ENCODE measurements at regions not wholly inside any gene's neighbourhood (a gene's known extent, or its start where the extent isn't known, plus 50 kb on each side); places are given as distances from the start of the nearest gene placed in this dataset.

DNA sequence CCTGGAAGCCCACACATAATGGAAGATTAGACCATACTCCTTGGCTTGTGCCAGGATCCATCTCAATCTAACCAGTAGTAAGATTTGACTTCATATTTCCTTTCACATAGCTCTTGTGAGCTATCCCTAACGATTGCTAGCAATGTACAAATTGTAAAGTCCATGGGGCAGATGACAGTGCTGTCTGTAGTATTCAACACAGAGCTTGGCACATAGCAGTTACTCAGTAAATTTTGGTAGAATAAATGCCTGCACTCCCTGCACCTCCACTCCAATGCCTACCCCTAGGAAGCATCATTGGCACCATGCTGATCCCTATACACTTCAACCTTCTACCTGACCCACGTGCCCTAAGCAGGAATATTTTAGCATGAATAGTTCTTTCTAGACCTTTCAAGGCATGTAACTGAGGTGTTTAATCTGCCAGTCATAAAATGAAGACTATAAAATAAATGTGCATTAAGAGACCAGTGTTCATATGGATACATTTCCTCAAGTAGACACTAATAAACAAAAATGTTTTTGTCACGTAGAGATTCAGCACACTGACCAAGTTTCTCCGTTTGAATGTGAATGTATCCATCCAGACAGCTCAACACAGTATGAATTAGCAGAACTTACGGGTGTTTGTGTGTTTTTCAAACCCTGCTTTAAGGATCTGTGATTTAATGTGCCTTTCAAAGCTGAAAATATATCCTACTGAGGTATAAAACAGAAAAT lies 98.8 kb downstream of the BMP4 start:
- no peaks in the 10 kb centered on the region for H4K20me1 ChIP-seq (ENCODE audit: insufficient read depth, low read length)
- H3K36me3 Mint-ChIP-seq = no peaks in the 10 kb centered on the region
- no peaks in the 10 kb centered on the region for H3K9me3 ChIP-seq (replicated peaks in 1 of 2; ENCODE audit: control insufficient read depth in 1 of 2, insufficient read depth in 1 of 2, low read length in 2 of 2)
- H3K4me3 ChIP-seq (replicated peaks in 1 of 3; ENCODE audit: low read depth in 2 of 3, low read length in 3 of 3) = no peak overlapping the region
- no peak overlapping the region for H2AFZ ChIP-seq (ENCODE audit: insufficient read depth, low read depth, low read length, poor library complexity, severe bottlenecking)
- H3K27me3 ChIP-seq (ENCODE audit: control insufficient read depth in 2 of 2, insufficient read depth in 2 of 2, low read length in 2 of 2) = no peaks in the 10 kb centered on the region
- intact Hi-C loops (cut with micrococcal nuclease) = no loop called here
- peaks cover 0 to 3% (median 0%) of the 10 kb centered on the region in 3 donors for H3K27me3 Mint-ChIP-seq (ENCODE audit: low read depth in 3 of 3)
- no peak overlapping the region for H3K27ac Mint-ChIP-seq
- H3K4me3 Mint-ChIP-seq = no peak overlapping the region
- no peaks in the 10 kb centered on the region for H3K36me3 ChIP-seq (replicated peaks in 1 of 2; ENCODE audit: control insufficient read depth in 1 of 2, insufficient read depth in 2 of 2, low read length in 2 of 2)
- no CpG with 5 or more reads among the region's 5 CpGs for WGBS (ENCODE audit: insufficient coverage)
- H3K4me1 ChIP-seq (ENCODE audit: control insufficient read depth in 1 of 2, insufficient read depth in 2 of 2, low read length in 2 of 2) = no peaks in the 10 kb centered on the region
- no peak for DNase-seq
- no peak overlapping the region for H3K9ac ChIP-seq (ENCODE audit: insufficient read depth, low read length, poor library complexity, severe bottlenecking)
- TF ChIP-seq, protein P1, sequence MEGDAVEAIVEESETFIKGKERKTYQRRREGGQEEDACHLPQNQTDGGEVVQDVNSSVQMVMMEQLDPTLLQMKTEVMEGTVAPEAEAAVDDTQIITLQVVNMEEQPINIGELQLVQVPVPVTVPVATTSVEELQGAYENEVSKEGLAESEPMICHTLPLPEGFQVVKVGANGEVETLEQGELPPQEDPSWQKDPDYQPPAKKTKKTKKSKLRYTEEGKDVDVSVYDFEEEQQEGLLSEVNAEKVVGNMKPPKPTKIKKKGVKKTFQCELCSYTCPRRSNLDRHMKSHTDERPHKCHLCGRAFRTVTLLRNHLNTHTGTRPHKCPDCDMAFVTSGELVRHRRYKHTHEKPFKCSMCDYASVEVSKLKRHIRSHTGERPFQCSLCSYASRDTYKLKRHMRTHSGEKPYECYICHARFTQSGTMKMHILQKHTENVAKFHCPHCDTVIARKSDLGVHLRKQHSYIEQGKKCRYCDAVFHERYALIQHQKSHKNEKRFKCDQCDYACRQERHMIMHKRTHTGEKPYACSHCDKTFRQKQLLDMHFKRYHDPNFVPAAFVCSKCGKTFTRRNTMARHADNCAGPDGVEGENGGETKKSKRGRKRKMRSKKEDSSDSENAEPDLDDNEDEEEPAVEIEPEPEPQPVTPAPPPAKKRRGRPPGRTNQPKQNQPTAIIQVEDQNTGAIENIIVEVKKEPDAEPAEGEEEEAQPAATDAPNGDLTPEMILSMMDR (IDR thresholded peaks at IDR 0.05) = no peak
- H3K27ac ChIP-seq (ENCODE audit: low read depth in 1 of 2, low read length in 2 of 2) = no peak overlapping the region
- peaks cover 0 to 3% (median 2%) of the 10 kb centered on the region in 7 donors for H3K9me3 Mint-ChIP-seq
- H3K79me2 ChIP-seq (ENCODE audit: insufficient read depth, low read length) = no peaks in the 10 kb centered on the region
- no peak overlapping the region for H3K4me2 ChIP-seq (replicated peaks; ENCODE audit: extremely low read depth, low read length, poor library complexity, severe bottlenecking)
- H3K4me1 Mint-ChIP-seq = no peaks in the 10 kb centered on the region

DNA sequence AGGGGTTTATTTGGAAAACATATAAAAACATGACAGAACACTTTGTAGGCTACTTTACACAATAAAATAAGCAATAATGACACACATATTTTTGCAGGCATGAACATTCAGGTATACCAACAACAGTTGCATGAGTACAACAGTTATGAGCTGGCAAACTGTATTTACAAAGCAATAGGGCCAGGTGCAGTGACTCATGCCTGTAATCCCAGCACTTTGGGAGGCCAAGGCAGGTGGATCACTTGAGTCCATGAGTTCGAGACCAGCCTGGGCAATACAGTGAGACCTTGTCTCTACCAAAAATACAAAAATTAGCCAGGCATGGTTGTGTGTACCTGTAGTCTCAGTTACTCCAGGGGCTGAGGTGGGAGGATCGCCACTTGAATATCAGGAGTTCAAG lies 101.1 kb downstream of the BMP4 start:
- DNase-seq = no peak
- Mint-ChIP-seq H3K4me3 (no peak overlapping the region), H3K4me1 (no peaks in the 10 kb centered on the region), H3K9me3 (peaks cover 0 to 3% (median 0%) of the 10 kb centered on the region in 7 donors), H3K27me3 (ENCODE audit: low read depth in 3 of 3) (no peaks in the 10 kb centered on the region), H3K27ac (no peak overlapping the region), H3K36me3 (no peaks in the 10 kb centered on the region)
- 80% methylated on average over 1 of the region's 2 CpGs for WGBS (ENCODE audit: insufficient coverage)
- H2AFZ ChIP-seq (ENCODE audit: insufficient read depth, low read depth, low read length, poor library complexity, severe bottlenecking) = no peak overlapping the region
- H3K4me1 ChIP-seq (ENCODE audit: control insufficient read depth in 1 of 2, insufficient read depth in 2 of 2, low read length in 2 of 2) = no peaks in the 10 kb centered on the region
- H3K79me2 ChIP-seq (ENCODE audit: insufficient read depth, low read length) = no peaks in the 10 kb centered on the region
- no peak overlapping the region for H3K4me2 ChIP-seq (replicated peaks; ENCODE audit: extremely low read depth, low read length, poor library complexity, severe bottlenecking)
- no peaks in the 10 kb centered on the region for H4K20me1 ChIP-seq (ENCODE audit: insufficient read depth, low read length)
- intact Hi-C loops (cut with micrococcal nuclease) = no loop called here
- H3K4me3 ChIP-seq (replicated peaks in 1 of 3; ENCODE audit: low read depth in 2 of 3, low read length in 3 of 3) = no peak overlapping the region
- TF ChIP-seq, protein P1 (IDR thresholded peaks at IDR 0.05) = no peak
- no peak overlapping the region for H3K27ac ChIP-seq (ENCODE audit: low read depth in 1 of 2, low read length in 2 of 2)
- H3K9me3 ChIP-seq (replicated peaks in 1 of 2; ENCODE audit: control insufficient read depth in 1 of 2, insufficient read depth in 1 of 2, low read length in 2 of 2) = no peaks in the 10 kb centered on the region
- H3K9ac ChIP-seq (ENCODE audit: insufficient read depth, low read length, poor library complexity, severe bottlenecking) = no peak overlapping the region
- H3K36me3 ChIP-seq (replicated peaks in 1 of 2; ENCODE audit: control insufficient read depth in 1 of 2, insufficient read depth in 2 of 2, low read length in 2 of 2) = no peaks in the 10 kb centered on the region
- no peaks in the 10 kb centered on the region for H3K27me3 ChIP-seq (ENCODE audit: control insufficient read depth in 2 of 2, insufficient read depth in 2 of 2, low read length in 2 of 2)

Measured in CD14-positive monocyte (primary cell).